Prostate gland (tissue), 2 donors: ENCODE measurements at regions not wholly inside any gene's neighbourhood (a gene's known extent, or its start where the extent isn't known, plus 50 kb on each side); places are given as distances from the start of the nearest gene placed in this dataset.

Source experiments
- DNase-seq: peaks from one replicate; pipeline ENCODE4 v3.0.0-alpha.2; 2019; ENCODE audit warnings: low spot score
- H3K27ac ChIP-seq, 2 donors: fragments of 200-600 bp; sonication (generic); 2 replicates each; pipeline ENCODE4 v1.5.1; 2017 to 2019
- H3K27me3 ChIP-seq: fragments of 200-600 bp; sonication (generic); replicated peaks from 2 replicates; pipeline ENCODE4 v1.5.1; 2019; ENCODE audit not compliant: insufficient read depth
- H3K36me3 ChIP-seq, 2 donors: fragments of 200-600 bp; sonication (generic); 1 replicate in 1 of 2; 2 replicates in 1 of 2; pipeline versions ENCODE4 v1.5.1 to v1.8.1; 2017 to 2019
- H3K4me1 ChIP-seq: fragments of 200-600 bp; sonication (generic); replicated peaks from 2 replicates; pipeline ENCODE4 v1.5.1; 2019
- H3K4me3 ChIP-seq, 2 donors: fragments of 200-600 bp; sonication (generic); 2 replicates each; pipeline ENCODE4 v1.5.1; 2017 to 2019
- H3K9me3 ChIP-seq: fragments of 200-600 bp; sonication (generic); 2 replicates; pipeline ENCODE4 v1.5.1; 2017
- CTCF ChIP-seq, 4 experiments: fragments of 200-600 bp in 2 of 4; fragments of 450-650 bp in 2 of 4; sonication (generic) in 2 of 4; IDR thresholded peaks; 1 replicate in 3 of 4; 2 replicates in 1 of 4; pipeline ENCODE4 v1.5.1; 2016 to 2019; ENCODE audit warnings: antibody characterized with exemption in 4 of 4, mild to moderate bottlenecking in 2 of 4, moderate library complexity in 2 of 4
- POLR2A ChIP-seq: fragments of 450-650 bp; IDR thresholded peaks from one replicate; pipeline ENCODE4 v1.6.1; 2016; ENCODE audit warnings: antibody characterized with exemption, mild to moderate bottlenecking
- POLR2AphosphoS5 ChIP-seq: sonication (generic); formaldehyde crosslinking; IDR thresholded peaks from one replicate; pipeline ENCODE4 v1.6.1; 2017; ENCODE audit warnings: antibody characterized with exemption
- WGBS: methylation state at CpG from one replicate; pipeline ENCODE4 v1.1.5; 2018; 5-methylcytosine and 5-hydroxymethylcytosine counted together
- intact Hi-C: fragments of 100-400 bp; cut with DNase I; formaldehyde crosslinking; loops from one replicate; pipeline ENCODE4 v1.14.2; 2022

GRCh38 chr11:64469288-64469687, 86.5 kb upstream of the SLC22A11 start:
- 54% methylated on average over 5 of the region's 5 CpGs for WGBS
- TF ChIP-seq CTCF (IDR thresholded peaks at IDR 0.05) (no peak), POLR2A (no peak), POLR2AphosphoS5 (no peak)
- intact Hi-C loops: no loop called here
- H3K27me3 ChIP-seq: no peaks in the 10 kb centered on the region
- H3K4me3 ChIP-seq: no peak overlapping the region
- no peak overlapping the region for H3K27ac ChIP-seq
- H3K36me3 ChIP-seq: no peaks in the 10 kb centered on the region
- H3K4me1 ChIP-seq: no peaks in the 10 kb centered on the region
- DNase-seq: no peak
- H3K9me3 ChIP-seq: no peaks in the 10 kb centered on the region

GRCh38 chr11:64472593-64473455, 82.9 kb upstream of the SLC22A11 start:
- WGBS: 82% methylated on average over 10 of the region's 10 CpGs
- Histone ChIP-seq H3K9me3 (no peaks in the 10 kb centered on the region), H3K27me3 (peaks cover 2% of the 10 kb centered on the region), H3K36me3 (no peaks in the 10 kb centered on the region), H3K4me3 (no peak overlapping the region), H3K27ac (no peak overlapping the region), H3K4me1 (no peaks in the 10 kb centered on the region)
- intact Hi-C loops: no loop called here
- TF ChIP-seq POLR2AphosphoS5 (no peak), CTCF (IDR thresholded peaks at IDR 0.05) (no peak), POLR2A (no peak)
- DNase-seq: no peak

- Histone ChIP-seq H3K4me3 (no peak overlapping the region), H3K9me3 (no peaks in the 10 kb centered on the region), H3K27me3 (peaks cover 2% of the 10 kb centered on the region), H3K27ac (no peak overlapping the region), H3K4me1 (no peaks in the 10 kb centered on the region), H3K36me3 (no peaks in the 10 kb centered on the region)
- WGBS: 92% methylated on average over 11 of the region's 11 CpGs
- intact Hi-C loops: no loop called here
- no peak for DNase-seq
- TF ChIP-seq POLR2A: no peak
- no peak for TF ChIP-seq POLR2AphosphoS5
- no peak for TF ChIP-seq CTCF (IDR thresholded peaks at IDR 0.05)
Measured at GRCh38 chr11:64474680-64475079, 81.1 kb upstream of the SLC22A11 start.

- intact Hi-C loops: no loop called here
- no peak for DNase-seq
- Histone ChIP-seq H3K4me1 (no peaks in the 10 kb centered on the region), H3K27ac (no peak overlapping the region), H3K9me3 (no peaks in the 10 kb centered on the region), H3K4me3 (no peak overlapping the region), H3K27me3 (peaks cover 2% of the 10 kb centered on the region), H3K36me3 (no peaks in the 10 kb centered on the region)
- no peak for TF ChIP-seq CTCF (IDR thresholded peaks at IDR 0.05)
- TF ChIP-seq POLR2AphosphoS5: no peak
- no peak for TF ChIP-seq POLR2A
- WGBS: 93% methylated on average over 11 of the region's 11 CpGs
Measured at GRCh38 chr11:64475145-64475544, 80.6 kb upstream of the SLC22A11 start.

- H3K4me1 ChIP-seq: no peaks in the 10 kb centered on the region
- DNase-seq: no peak
- H3K36me3 ChIP-seq: no peaks in the 10 kb centered on the region
- H3K27ac ChIP-seq: no peak overlapping the region
- no peaks in the 10 kb centered on the region for H3K9me3 ChIP-seq
- H3K4me3 ChIP-seq: no peak overlapping the region
- intact Hi-C loops: no loop called here
- H3K27me3 ChIP-seq: peaks cover 2% of the 10 kb centered on the region
- TF ChIP-seq POLR2A (no peak), POLR2AphosphoS5 (no peak), CTCF (IDR thresholded peaks at IDR 0.05) (no peak)
- WGBS: 84% methylated on average over 7 of the region's 7 CpGs
Measured at GRCh38 chr11:64476881-64477280, 78.9 kb upstream of the SLC22A11 start.
